MM.1S (cell line): ENCODE measurements at regions not wholly inside any gene's neighbourhood (a gene's known extent, or its start where the extent isn't known, plus 50 kb on each side); places are given as distances from the start of the nearest gene placed in this dataset.

Experiments
- CTCF ChIP-seq: fragments of 300-600 bp; sonication (generic); IDR thresholded peaks from 2 replicates; pipeline ENCODE4 v1.5.1; 2016; ENCODE audit warnings: antibody characterized with exemption, low read length, mixed read lengths
- EZH2phosphoT487 ChIP-seq: fragments of 300-600 bp; sonication (generic); IDR thresholded peaks from 2 replicates; pipeline ENCODE4 v1.6.1; 2018; ENCODE audit warnings: antibody characterized with exemption, low read length

GRCh38 chr1:232873412-232873811 lies 68.2 kb downstream of the MAP10 start:
- TF ChIP-seq CTCF (no peak), EZH2phosphoT487 (no peak)
